LNCAP (cell line): ENCODE measurements at regions not wholly inside any gene's neighbourhood (a gene's known extent, or its start where the extent isn't known, plus 50 kb on each side); places are given as distances from the start of the nearest gene placed in this dataset.
A peak's percentile ranks its signal among the peaks of the same experiment; 100 is the strongest.

Source experiments
- CTCF ChIP-seq: fragments of 450-650 bp; IDR thresholded peaks from 2 replicates; pipeline ENCODE4 v1.5.1; 2017; ENCODE audit warnings: mild to moderate bottlenecking

GRCh38 chr5:91938441-91938840 lies 555.3 kb upstream of the ARRDC3 start:
- TF ChIP-seq CTCF, result no peak

- TF ChIP-seq CTCF, result no peak
These were observed 554.0 kb upstream of the ARRDC3 start for GRCh38 chr5:91937121-91937520.

GRCh38 chr5:91929522-91929817 lies 546.4 kb upstream of the ARRDC3 start:
- TF ChIP-seq CTCF, result no peak

- peak; percentile 65 for TF ChIP-seq CTCF
These were observed 545.8 kb upstream of the ARRDC3 start for GRCh38 chr5:91928754-91929521.

- no peak for TF ChIP-seq CTCF
These were observed 544.3 kb upstream of the ARRDC3 start for GRCh38 chr5:91927439-91927838.

GRCh38 chr5:91925249-91925648 lies 542.1 kb upstream of the ARRDC3 start:
- no peak for TF ChIP-seq CTCF

GRCh38 chr5:91910655-91911054 lies 527.5 kb upstream of the ARRDC3 start:
- no peak for TF ChIP-seq CTCF

- no peak for TF ChIP-seq CTCF
These were observed 527.1 kb upstream of the ARRDC3 start for GRCh38 chr5:91910247-91910646.
